H9 (cell line): ENCODE measurements at regions not wholly inside any gene's neighbourhood (a gene's known extent, or its start where the extent isn't known, plus 50 kb on each side); places are given as distances from the start of the nearest gene placed in this dataset.
A peak's percentile ranks its signal among the peaks of the same experiment; 100 is the strongest.

Experiments used
- DNase-seq: peaks from one replicate; pipeline ENCODE4 v3.0.0-alpha.2; 2017
- H2AFZ ChIP-seq: one replicate; pipeline ENCODE4 v1.6.1; 2013; ENCODE audit warnings: mild to moderate bottlenecking, low read length, control low read depth, moderate library complexity
- H2AK5ac ChIP-seq: 2 replicates; pipeline ENCODE4 v1.6.1; 2013; ENCODE audit warnings: low read length, control low read depth, mixed read lengths; ENCODE audit not compliant: insufficient read length
- H2BK120ac ChIP-seq: one replicate; pipeline ENCODE4 v1.6.1; 2013; ENCODE audit warnings: low read depth, mild to moderate bottlenecking, low read length, control low read depth, inconsistent platforms; ENCODE audit not compliant: poor library complexity, severe bottlenecking
- H2BK12ac ChIP-seq: 2 replicates; pipeline ENCODE4 v1.6.1; 2013; ENCODE audit warnings: low read length, control low read depth, mixed read lengths, low read depth; ENCODE audit not compliant: insufficient read length
- H2BK15ac ChIP-seq: 2 replicates; pipeline ENCODE4 v1.6.1; 2013; ENCODE audit warnings: low read depth, low read length, control low read depth
- H2BK20ac ChIP-seq: one replicate; pipeline ENCODE4 v1.6.1; 2013; ENCODE audit warnings: low read depth, mild to moderate bottlenecking, low read length, control low read depth, inconsistent platforms; ENCODE audit not compliant: poor library complexity, severe bottlenecking
- H2BK5ac ChIP-seq: 2 replicates; pipeline ENCODE4 v1.6.1; 2013; ENCODE audit warnings: low read length, control low read depth, mixed read lengths; ENCODE audit not compliant: insufficient read length
- H3K14ac ChIP-seq: 2 replicates; pipeline ENCODE4 v1.6.1; 2013; ENCODE audit warnings: low read length, control low read depth; ENCODE audit not compliant: insufficient read depth
- H3K18ac ChIP-seq: 2 replicates; pipeline ENCODE4 v1.6.1; 2013; ENCODE audit warnings: low read depth, mild to moderate bottlenecking, mixed read lengths, low read length, control low read depth; ENCODE audit not compliant: insufficient read length
- H3K23ac ChIP-seq: 2 replicates; pipeline ENCODE4 v1.6.1; 2013; ENCODE audit warnings: low read length, control low read depth, mixed read lengths, low read depth; ENCODE audit not compliant: insufficient read length
- H3K23me2 ChIP-seq: 2 replicates; pipeline ENCODE4 v1.6.1; 2013; ENCODE audit warnings: low read depth, mild to moderate bottlenecking, mixed read lengths, low read length, control low read depth; ENCODE audit not compliant: insufficient read length, poor library complexity, severe bottlenecking
- H3K27ac ChIP-seq: 2 replicates; pipeline ENCODE4 v1.5.1; 2013; ENCODE audit warnings: low read length, control low read depth, mixed read lengths, low read depth; ENCODE audit not compliant: insufficient read length
- H3K27me3 ChIP-seq: 2 replicates; pipeline ENCODE4 v1.6.1; 2013; ENCODE audit warnings: low read length, control low read depth, inconsistent platforms; ENCODE audit not compliant: insufficient read depth
- H3K4ac ChIP-seq: 2 replicates; pipeline ENCODE4 v1.6.1; 2013; ENCODE audit warnings: low read depth, mild to moderate bottlenecking, control low read depth, inconsistent platforms, low read length, moderate library complexity
- H3K4me1 ChIP-seq: 2 replicates; pipeline ENCODE4 v1.6.1; 2013; ENCODE audit warnings: low read length, control low read depth, inconsistent platforms; ENCODE audit not compliant: insufficient read depth
- H3K4me2 ChIP-seq: 2 replicates; pipeline ENCODE4 v1.6.1; 2013; ENCODE audit warnings: low read length, control low read depth, mixed read lengths; ENCODE audit not compliant: insufficient read length, insufficient read depth
- H3K56ac ChIP-seq: 2 replicates; pipeline ENCODE4 v1.6.1; 2013; ENCODE audit warnings: low read depth, mild to moderate bottlenecking, mixed read lengths, low read length, control low read depth; ENCODE audit not compliant: insufficient read length
- H3K79me1 ChIP-seq: 2 replicates; pipeline ENCODE4 v1.6.1; 2013; ENCODE audit warnings: low read depth, mild to moderate bottlenecking, moderate library complexity, low read length, control low read depth, inconsistent platforms; ENCODE audit not compliant: insufficient read depth, poor library complexity, severe bottlenecking
- H3K79me2 ChIP-seq: 2 replicates; pipeline ENCODE4 v1.6.1; 2013; ENCODE audit warnings: low read length, control low read depth, inconsistent platforms; ENCODE audit not compliant: insufficient read depth
- H3K9ac ChIP-seq: 2 replicates; pipeline ENCODE4 v1.6.1; 2013; ENCODE audit warnings: low read length, control low read depth, mixed read lengths; ENCODE audit not compliant: insufficient read length; ENCODE audit errors: extremely low read depth
- H3K9me3 ChIP-seq: one replicate; pipeline ENCODE4 v1.6.1; 2013; ENCODE audit warnings: low read depth, low read length, inconsistent platforms; ENCODE audit not compliant: control insufficient read depth
- H3T11ph ChIP-seq: one replicate; pipeline ENCODE4 v1.6.1; 2013; ENCODE audit warnings: mild to moderate bottlenecking, low read length, control low read depth, inconsistent platforms
- H4K20me1 ChIP-seq: one replicate; pipeline ENCODE4 v1.6.1; 2013; ENCODE audit not compliant: control insufficient read depth, insufficient read length, insufficient read depth
- H4K5ac ChIP-seq: 2 replicates; pipeline ENCODE4 v1.6.1; 2013; ENCODE audit warnings: low read depth, mild to moderate bottlenecking, mixed read lengths, low read length, control low read depth; ENCODE audit not compliant: insufficient read length
- H4K8ac ChIP-seq: replicated peaks from 2 replicates; pipeline ENCODE4 v1.6.1; 2013; ENCODE audit warnings: low read length, control low read depth, mixed read lengths, low read depth; ENCODE audit not compliant: insufficient read length
- H4K91ac ChIP-seq: 2 replicates; pipeline ENCODE4 v1.6.1; 2013; ENCODE audit warnings: low read depth, mild to moderate bottlenecking, moderate library complexity, mixed read lengths, low read length, control low read depth; ENCODE audit not compliant: insufficient read length
- H3K27ac Mint-ChIP-seq, 3 experiments: 2 replicates in 2 of 3; 3 replicates in 1 of 3; pipeline ENCODE4 v1.8.0; 2020 to 2021; ENCODE audit warnings: mixed read lengths in 3 of 3, mild to moderate bottlenecking in 1 of 3, moderate library complexity in 1 of 3
- H3K27me3 Mint-ChIP-seq: 2 replicates; pipeline ENCODE4 v1.8.0; 2021; ENCODE audit warnings: low read depth, mild to moderate bottlenecking, moderate library complexity, mixed read lengths
- H3K36me3 Mint-ChIP-seq, 3 experiments: 2 replicates in 2 of 3; 3 replicates in 1 of 3; pipeline ENCODE4 v1.8.0; 2020 to 2021; ENCODE audit warnings: low read depth in 3 of 3, mixed read lengths in 3 of 3; ENCODE audit not compliant: insufficient read depth in 1 of 3
- H3K4me1 Mint-ChIP-seq, 2 experiments: 2 replicates each; pipeline ENCODE4 v1.8.0; 2020; ENCODE audit warnings: mixed read lengths in 2 of 2
- H3K4me3 Mint-ChIP-seq, 2 experiments: 2 replicates in 1 of 2; 3 replicates in 1 of 2; pipeline ENCODE4 v1.8.0; 2020 to 2021; ENCODE audit warnings: mild to moderate bottlenecking in 2 of 2, mixed read lengths in 2 of 2, moderate library complexity in 1 of 2
- H3K9me3 Mint-ChIP-seq, 2 experiments: 2 replicates in 1 of 2; 3 replicates in 1 of 2; pipeline ENCODE4 v1.8.0; 2020; ENCODE audit warnings: mild to moderate bottlenecking in 2 of 2, mixed read lengths in 2 of 2, moderate library complexity in 1 of 2
- WGBS: extraction: QIAGEN DNeasy Blood & Tissue Kit; methylation state at CpG from one replicate; pipeline ENCODE4 v1.1.7; 2013; ENCODE audit warnings: missing lambda C conversion rate, low lambda C conversion rate, mixed read lengths; ENCODE audit not compliant: insufficient read length; ENCODE audit errors: extremely low coverage; 5-methylcytosine and 5-hydroxymethylcytosine counted together
- TF ChIP-seq, protein P1 (sequence below): fragments of 200-600 bp; sonication (generic); conservative IDR thresholded peaks from 3 replicates; pipeline ENCODE4 v1.8.0; 2021; ENCODE audit warnings: antibody characterized with exemption, mild to moderate bottlenecking

GRCh38 chr1:43059640-43060574, 101.2 kb upstream of the SLC2A1 start:
- Histone ChIP-seq H2AK5ac (no peak overlapping the region), H4K8ac (no peak overlapping the region), H2BK15ac (no peak overlapping the region), H3K4me2 (no peak overlapping the region), H2BK12ac (no peak overlapping the region), H3K18ac (no peak overlapping the region), H3K4ac (no peak overlapping the region), H4K91ac (no peak overlapping the region), H3T11ph (no peak overlapping the region), H3K4me1 (peaks cover 8% of the 10 kb centered on the region; the same call in 1 of the 2 replicates), H3K23ac (no peak overlapping the region), H2BK20ac (no peak overlapping the region), H3K9me3 (no peaks in the 10 kb centered on the region), H3K9ac (no peak overlapping the region), H3K27ac (no peak overlapping the region), H2BK120ac (no peak overlapping the region), H2BK5ac (no peak overlapping the region), H3K14ac (no peak overlapping the region), H3K79me2 (no peaks in the 10 kb centered on the region), H3K79me1 (no peaks in the 10 kb centered on the region), H4K20me1 (no peaks in the 10 kb centered on the region), H2AFZ (no peak overlapping the region), H3K23me2 (no peaks in the 10 kb centered on the region), H3K27me3 (no peaks in the 10 kb centered on the region), H3K56ac (no peak overlapping the region), H4K5ac (no peak overlapping the region)
- no peak for DNase-seq
- TF ChIP-seq, protein P1, sequence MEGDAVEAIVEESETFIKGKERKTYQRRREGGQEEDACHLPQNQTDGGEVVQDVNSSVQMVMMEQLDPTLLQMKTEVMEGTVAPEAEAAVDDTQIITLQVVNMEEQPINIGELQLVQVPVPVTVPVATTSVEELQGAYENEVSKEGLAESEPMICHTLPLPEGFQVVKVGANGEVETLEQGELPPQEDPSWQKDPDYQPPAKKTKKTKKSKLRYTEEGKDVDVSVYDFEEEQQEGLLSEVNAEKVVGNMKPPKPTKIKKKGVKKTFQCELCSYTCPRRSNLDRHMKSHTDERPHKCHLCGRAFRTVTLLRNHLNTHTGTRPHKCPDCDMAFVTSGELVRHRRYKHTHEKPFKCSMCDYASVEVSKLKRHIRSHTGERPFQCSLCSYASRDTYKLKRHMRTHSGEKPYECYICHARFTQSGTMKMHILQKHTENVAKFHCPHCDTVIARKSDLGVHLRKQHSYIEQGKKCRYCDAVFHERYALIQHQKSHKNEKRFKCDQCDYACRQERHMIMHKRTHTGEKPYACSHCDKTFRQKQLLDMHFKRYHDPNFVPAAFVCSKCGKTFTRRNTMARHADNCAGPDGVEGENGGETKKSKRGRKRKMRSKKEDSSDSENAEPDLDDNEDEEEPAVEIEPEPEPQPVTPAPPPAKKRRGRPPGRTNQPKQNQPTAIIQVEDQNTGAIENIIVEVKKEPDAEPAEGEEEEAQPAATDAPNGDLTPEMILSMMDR = no peak
- Mint-ChIP-seq H3K4me1 (peaks cover 35 to 41% of the 10 kb centered on the region in 2 experiments), H3K4me3 (no peak overlapping the region), H3K36me3 (no peaks in the 10 kb centered on the region; a peak in 1 of 7 replicates), H3K27me3 (peaks cover 8% of the 10 kb centered on the region), H3K9me3 (peaks cover 0 to 1% of the 10 kb centered on the region in 2 experiments; a peak in 1 of 5 replicates), H3K27ac (peak overlapping the region in 1 of 3 experiments; percentile 3; a peak in 2 of 7 replicates)
- no CpG with 5 or more reads among the region's 9 CpGs for WGBS
